ENCODE measurements at regions not wholly inside any gene's neighbourhood (a gene's known extent, or its start where the extent isn't known, plus 50 kb on each side); places are given as distances from the start of the nearest gene placed in this dataset.
A peak's percentile ranks its signal among the peaks of the same experiment; 100 is the strongest.
"Not testable (repeated sequence)": the region's sequence is repeated elsewhere in the genome, so short reads cannot be mapped to it uniquely, and the experiment has no call there.

DNA sequence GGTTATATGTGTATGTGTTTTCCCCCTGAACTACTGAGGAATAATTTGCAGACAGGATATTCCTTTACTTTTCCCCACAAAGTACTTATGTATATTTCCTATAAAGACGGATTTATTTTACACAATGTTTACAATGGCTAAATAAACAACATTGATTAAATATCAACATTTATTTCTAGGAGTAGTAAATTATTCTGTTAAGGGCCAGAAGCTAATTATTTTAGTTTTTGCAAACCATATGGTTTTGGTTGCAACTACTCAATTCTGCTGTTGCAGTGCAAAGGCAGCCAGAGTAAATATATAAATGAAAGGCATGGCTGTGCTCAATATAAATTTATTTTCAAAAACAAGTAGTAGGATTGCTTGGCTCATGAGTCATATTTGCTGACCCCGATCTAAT, 907.1 kb upstream of the MBL2 start:
- no peak for DNase-seq (ENCODE audit: low read depth, low spot score)
- in situ Hi-C loops (cut with HindIII; ENCODE audit: low pct_unique_long_range_greater_than_20kb, low sequenced_read_pairs) = no loop called here

DNA sequence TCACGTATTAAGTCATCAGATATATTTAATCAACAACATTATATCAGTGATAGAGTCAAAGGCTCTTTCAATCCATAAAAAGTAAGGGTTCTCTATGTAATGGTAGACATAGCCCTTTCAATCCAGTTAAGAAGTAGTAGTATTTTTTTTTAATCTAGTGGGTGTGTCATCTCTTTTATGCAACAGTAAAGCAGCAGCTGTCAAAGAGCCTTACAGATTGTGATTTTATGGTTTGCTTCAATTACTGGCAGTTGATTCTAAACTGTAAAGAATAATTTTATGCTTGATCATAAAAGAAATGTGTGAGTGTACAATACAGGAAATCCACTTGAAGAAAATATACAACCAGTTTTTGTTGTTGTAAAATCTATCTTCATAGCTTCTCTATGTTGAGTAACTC, 902.6 kb upstream of the MBL2 start:
- in situ Hi-C loops (cut with HindIII; ENCODE audit: low pct_unique_long_range_greater_than_20kb, low sequenced_read_pairs) = no loop called here
- DNase-seq (ENCODE audit: low read depth, low spot score) = no peak

DNA sequence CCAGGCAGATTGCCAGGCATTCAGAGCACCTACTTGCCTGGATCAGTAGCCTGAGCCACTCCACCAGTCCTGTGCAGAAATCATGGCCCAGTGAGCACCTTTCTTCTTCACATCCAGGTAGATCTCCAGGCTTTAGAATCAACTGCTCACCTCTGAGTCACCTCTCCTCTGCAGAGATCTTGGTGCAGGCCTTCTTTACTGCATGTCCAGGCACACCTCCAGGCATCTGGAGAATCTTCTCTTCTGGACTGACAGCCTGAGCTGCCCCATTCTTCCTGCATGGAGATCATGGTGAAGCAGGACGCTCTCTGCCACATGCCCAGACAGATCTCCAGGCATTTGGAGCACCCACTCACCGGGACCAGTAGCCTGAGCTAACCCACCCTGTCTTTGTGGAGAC, 894.5 kb upstream of the MBL2 start:
- in situ Hi-C loops (cut with HindIII; ENCODE audit: low pct_unique_long_range_greater_than_20kb, low sequenced_read_pairs) = no loop called here
- no peak for DNase-seq (ENCODE audit: low read depth, low spot score)

DNA sequence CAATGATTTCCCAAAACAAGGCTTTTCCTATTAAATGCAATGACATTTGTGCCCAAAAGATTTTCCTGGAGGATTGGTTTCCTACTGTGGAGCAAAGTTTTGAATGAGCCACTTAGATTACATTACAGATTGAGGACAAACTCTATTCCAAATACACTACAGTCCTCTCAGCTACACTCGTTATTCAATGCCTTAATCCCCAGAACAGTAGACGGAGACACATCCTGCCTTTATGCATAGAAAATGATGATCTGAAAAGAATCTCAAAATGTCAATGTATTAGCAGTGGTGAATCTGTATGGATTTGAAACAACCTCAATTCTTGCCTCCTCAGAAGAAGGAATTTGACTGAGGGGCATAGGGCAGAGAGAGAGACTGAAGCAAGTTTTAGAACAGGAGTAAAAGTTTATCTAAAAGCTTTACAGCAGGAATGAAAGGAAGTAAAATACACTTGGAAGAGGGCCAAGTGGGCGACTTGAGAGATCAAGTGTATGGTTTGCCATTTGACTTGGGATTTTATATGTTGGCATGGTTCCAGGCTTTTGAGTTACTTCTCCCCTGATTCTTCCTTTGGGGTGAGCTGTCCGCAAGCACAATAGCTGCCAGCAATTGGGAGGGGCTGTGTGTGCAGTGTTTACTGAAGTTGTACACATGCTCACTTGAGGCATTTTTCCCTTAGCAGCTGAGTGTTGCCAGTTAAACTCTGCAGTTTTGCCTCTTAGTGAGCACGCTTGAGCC, 891.9 kb upstream of the MBL2 start:
- in situ Hi-C loops (cut with HindIII; ENCODE audit: low pct_unique_long_range_greater_than_20kb, low sequenced_read_pairs) = no loop called here
- no peak for DNase-seq (ENCODE audit: low read depth, low spot score)

DNA sequence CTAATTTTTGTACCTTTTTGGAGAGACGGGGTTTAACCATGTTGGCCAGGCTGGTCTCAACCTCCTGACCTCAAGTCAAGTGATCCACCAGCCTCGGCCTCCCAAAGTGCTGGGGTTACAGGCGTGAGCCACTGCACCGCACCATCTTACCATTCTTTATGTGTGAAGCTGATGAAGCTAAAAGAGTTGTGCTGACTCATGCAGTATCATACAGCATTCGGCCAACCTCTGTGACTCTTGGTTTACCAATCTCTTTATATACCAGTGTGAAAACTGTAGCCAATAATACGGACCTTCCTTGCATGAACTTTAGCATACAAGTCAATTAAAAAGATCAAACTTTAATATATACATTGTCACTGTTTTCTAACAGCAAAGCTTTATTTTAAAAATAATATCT, 878.2 kb upstream of the MBL2 start:
- DNase-seq (ENCODE audit: low read depth, low spot score) = no peak
- in situ Hi-C loops (cut with HindIII; ENCODE audit: low pct_unique_long_range_greater_than_20kb, low sequenced_read_pairs) = no loop called here

DNA sequence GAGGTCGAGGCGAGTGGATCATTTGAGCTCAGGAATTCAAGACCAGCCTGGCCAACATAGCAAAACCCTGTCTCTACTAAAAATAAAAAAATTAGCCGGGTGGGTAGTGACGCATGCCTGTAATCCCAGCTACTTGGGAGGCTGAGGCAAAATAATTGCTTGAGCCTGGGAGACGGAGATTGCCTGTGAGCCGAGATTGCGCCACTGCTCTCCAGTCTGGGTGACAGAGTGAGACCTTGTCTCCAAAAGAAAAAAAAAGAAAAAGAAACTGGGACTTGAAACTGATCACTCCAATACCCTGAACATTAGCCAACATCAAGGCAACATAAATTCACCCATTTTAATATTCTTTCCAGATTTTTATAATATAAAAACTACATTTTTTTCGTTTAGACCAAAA, 874.6 kb upstream of the MBL2 start:
- in situ Hi-C loops (cut with HindIII; ENCODE audit: low pct_unique_long_range_greater_than_20kb, low sequenced_read_pairs); DNase-seq (ENCODE audit: low read depth, low spot score): not testable (repeated sequence)

DNA sequence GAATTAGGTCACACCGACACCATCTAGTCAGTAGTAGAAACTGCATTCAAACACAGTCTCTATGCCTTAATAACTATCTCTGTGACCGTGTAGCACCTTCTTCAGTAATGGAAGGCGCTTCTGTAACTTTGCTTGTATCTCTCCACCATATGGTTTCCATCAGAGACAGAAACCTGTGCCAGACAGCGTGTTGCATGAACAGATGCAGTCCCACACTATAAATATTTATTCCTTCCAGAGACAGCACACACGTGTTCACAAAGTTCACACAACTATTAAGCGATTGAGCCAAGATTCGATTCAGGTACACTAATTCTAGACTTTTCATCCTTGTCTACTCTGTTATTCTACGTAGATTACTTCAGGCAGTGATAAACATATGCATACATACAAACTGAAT, 873.9 kb upstream of the MBL2 start:
- DNase-seq (ENCODE audit: low read depth, low spot score) = no peak
- in situ Hi-C loops (cut with HindIII; ENCODE audit: low pct_unique_long_range_greater_than_20kb, low sequenced_read_pairs) = no loop called here

DNA sequence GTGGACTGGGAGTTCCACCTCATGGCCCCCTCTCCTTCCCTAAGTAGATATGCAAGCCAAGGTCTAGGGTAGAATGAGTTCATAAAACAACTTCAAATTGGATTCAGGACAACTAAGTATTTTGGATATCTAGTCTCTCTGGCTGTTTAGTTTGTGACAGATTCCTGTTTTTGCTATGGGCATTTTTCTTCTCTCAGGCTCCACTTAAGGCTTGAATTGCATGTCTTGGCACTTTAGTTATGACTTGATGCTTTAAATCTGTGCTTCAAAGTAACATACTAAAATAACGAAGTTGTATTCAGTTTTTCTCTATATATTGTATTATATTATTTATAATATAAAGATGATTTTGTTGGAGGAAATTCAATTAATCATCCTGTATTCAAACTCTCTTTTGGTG, 873.4 kb upstream of the MBL2 start:
- DNase-seq (ENCODE audit: low read depth, low spot score) = no peak
- in situ Hi-C loops (cut with HindIII; ENCODE audit: low pct_unique_long_range_greater_than_20kb, low sequenced_read_pairs) = no loop called here

DNA sequence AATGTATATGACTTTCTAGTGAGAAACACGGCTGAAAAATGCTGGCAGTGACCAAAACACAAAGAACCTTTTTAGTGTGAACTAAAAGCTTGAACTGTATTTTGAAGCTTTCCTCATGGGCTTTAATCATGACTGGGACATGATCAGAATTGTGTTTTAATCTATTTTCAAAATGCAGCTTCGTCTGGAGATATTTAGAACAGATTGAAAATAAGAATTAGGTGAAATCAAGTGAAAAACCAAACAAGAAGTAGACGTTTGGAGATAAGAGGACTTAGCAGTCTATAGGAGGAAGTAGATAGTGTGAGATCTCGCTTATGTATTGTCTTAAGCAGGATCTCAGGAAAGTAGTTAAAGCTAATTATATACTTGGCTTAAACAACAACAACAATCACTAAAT, 865.4 kb upstream of the MBL2 start:
- in situ Hi-C loops (cut with HindIII; ENCODE audit: low pct_unique_long_range_greater_than_20kb, low sequenced_read_pairs) = no loop called here
- DNase-seq (ENCODE audit: low read depth, low spot score) = no peak

DNA sequence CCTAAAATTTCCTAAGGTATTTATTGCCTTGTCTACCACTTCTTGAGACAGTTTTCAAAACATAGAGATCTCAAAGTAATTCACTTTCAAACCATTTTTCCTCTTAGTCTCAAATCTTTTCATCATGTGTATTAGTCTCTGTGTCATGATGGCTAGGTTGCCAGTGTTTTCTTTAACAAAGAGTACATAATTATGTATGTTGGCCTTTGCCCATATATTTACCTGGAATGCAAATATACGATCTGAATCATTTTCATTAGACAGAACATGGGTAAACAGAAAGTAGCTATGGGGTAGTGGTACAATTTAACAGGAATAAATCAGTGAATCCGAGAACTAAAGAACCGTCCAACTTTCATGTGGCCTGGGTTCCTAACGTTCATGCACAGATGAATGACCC, 852.1 kb upstream of the MBL2 start:
- in situ Hi-C loops (cut with HindIII; ENCODE audit: low pct_unique_long_range_greater_than_20kb, low sequenced_read_pairs) = loop anchor here (25.0 kb wide), 1 partner anchor 213 kb away; no protein-coding TSS in a partner anchor

DNA sequence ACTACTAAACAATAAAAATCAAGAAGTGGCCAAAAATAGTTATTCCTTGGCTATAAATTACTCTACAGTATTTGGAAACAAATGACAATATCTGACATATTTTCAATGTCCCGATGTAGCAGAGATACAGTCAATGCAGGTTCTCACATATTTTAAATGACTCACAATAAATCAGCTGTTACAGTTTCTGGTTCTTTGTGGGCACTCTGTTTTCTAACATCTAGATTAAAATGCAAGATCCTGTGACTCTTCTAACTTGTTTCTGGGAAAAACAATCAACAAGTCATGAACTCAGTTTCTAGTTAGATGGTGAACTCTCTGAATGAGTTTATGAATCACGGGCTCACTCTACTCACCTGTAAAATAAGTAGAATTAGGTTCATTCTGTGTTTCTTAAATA, 849.6 kb upstream of the MBL2 start:
- in situ Hi-C loops (cut with HindIII; ENCODE audit: low pct_unique_long_range_greater_than_20kb, low sequenced_read_pairs) = loop anchor here (25.0 kb wide), 1 partner anchor 215 kb away; no protein-coding TSS in a partner anchor

More for the DNA sequence above, 852.1 kb upstream of the MBL2 start:
- no peak for DNase-seq (ENCODE audit: low read depth, low spot score)

DNA sequence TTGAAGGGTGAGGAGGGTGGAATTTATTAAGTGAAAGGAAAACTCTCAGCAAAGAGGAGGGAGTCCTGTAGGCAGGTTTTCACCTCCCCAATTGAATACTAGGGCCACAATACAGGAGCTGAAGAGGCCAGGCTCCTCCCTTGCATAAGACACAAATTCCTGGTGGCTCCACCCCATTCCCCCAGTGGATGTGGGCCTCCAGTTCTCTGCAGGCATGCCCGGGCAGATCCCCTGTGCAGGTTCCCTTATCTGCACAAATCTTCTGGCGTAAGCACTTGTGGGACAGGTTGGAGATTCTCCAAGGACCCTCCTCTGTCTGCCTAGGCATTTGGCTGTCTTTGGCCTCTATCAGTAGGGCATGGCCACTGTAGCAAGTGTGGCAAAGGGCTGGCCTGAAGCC, 847.1 kb upstream of the MBL2 start:
- no peak for DNase-seq (ENCODE audit: low read depth, low spot score)
- in situ Hi-C loops (cut with HindIII; ENCODE audit: low pct_unique_long_range_greater_than_20kb, low sequenced_read_pairs) = loop anchor here (25.0 kb wide), 1 partner anchor 218 kb away; no protein-coding TSS in a partner anchor

More for the DNA sequence above, 849.6 kb upstream of the MBL2 start:
- DNase-seq (ENCODE audit: low read depth, low spot score) = no peak

DNA sequence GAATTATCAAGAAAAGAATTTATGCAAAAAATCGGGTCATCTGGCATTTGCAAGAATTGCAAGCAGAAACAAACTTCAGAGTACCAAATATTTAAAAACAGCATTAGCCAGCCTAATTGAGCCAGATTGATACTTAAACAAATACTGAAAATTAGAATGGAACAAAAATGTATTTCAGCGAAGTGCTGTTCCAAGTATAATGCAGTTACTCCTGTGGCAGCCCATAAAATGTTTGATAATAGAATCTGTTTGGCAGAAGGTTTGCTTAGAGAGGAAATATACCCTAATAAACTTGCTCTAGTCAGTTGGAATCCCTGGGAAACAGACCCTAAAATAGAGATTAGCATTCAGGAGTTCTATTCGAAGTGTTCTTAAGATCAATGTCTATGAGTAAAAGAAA, 835.1 kb upstream of the MBL2 start:
- in situ Hi-C loops (cut with HindIII; ENCODE audit: low pct_unique_long_range_greater_than_20kb, low sequenced_read_pairs) = loop anchor here (25.0 kb wide), 1 partner anchor 230 kb away; no protein-coding TSS in a partner anchor
- DNase-seq (ENCODE audit: low read depth, low spot score) = no peak

DNA sequence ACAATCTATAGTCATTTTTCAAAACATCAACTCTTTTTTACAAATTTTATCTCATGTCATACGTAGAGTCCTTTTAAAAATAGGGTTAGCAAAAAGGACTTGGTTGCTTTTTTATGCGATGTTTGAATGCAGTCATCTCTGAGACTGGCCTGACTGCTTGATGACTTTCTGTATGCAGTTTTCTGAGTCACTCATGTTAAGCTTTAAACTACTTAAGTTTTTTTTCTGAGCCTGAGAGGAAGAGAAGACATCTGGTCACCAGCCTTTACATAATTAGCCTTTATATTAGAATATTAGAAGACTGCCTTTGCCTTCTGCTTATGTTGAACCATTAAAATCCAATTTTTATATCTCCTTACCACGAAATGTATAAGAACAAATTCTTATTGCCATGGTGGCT, 834.4 kb upstream of the MBL2 start:
- in situ Hi-C loops (cut with HindIII; ENCODE audit: low pct_unique_long_range_greater_than_20kb, low sequenced_read_pairs) = loop anchor here (25.0 kb wide), 1 partner anchor 230 kb away; no protein-coding TSS in a partner anchor
- no peak for DNase-seq (ENCODE audit: low read depth, low spot score)

DNA sequence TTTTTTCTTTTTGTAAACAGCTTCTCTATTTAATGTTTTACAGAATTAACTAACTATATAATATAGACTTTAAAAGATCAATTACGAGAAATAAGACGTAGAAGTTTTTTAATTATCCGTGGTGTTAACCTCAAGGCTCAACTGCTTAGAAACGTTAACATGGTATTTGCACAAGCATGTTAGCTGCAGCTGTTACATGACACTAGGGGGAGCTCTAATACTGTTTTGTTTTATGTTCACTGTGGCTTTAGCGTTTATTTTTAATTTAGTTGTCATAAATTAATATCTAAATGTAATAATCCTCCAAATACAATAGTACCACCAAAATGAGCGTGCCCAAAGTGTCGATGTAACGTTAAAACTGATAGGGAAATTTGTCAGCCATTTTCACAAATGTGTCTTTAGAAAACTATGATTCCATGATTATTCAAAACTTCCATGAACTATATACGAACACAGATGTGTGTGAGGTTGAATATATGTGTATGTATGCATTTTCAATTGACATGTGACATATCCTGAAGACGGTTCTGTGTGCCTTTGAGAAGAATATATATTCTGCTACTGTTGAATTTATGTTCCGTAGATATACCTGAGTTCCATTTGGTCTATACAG, 828.8 kb upstream of the MBL2 start:
- in situ Hi-C loops (cut with HindIII; ENCODE audit: low pct_unique_long_range_greater_than_20kb, low sequenced_read_pairs) = loop anchor here (25.0 kb wide), 1 partner anchor 236 kb away; no protein-coding TSS in a partner anchor
- peak; percentile 44 for DNase-seq (ENCODE audit: low read depth, low spot score)

DNA sequence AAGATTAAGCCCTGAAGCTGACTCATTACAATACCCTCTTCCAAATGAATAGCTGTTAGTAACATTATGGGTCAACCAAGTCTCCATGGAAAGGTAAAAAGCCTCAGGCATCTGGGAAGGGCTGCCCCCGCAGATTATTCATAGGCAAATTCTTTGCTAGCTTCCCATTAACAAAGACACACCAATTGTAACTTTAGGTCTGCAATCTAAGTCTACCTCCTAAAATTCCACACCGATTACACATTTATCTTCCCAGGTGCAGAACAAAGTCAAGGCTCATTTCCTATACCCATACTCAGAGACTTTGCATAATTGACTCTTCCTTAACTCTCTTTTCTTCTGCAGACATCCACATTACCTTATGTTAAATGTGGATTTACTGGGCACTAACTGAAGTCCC, 826.3 kb upstream of the MBL2 start:
- in situ Hi-C loops (cut with HindIII; ENCODE audit: low pct_unique_long_range_greater_than_20kb, low sequenced_read_pairs) = no loop called here
- DNase-seq (ENCODE audit: low read depth, low spot score) = no peak

DNA sequence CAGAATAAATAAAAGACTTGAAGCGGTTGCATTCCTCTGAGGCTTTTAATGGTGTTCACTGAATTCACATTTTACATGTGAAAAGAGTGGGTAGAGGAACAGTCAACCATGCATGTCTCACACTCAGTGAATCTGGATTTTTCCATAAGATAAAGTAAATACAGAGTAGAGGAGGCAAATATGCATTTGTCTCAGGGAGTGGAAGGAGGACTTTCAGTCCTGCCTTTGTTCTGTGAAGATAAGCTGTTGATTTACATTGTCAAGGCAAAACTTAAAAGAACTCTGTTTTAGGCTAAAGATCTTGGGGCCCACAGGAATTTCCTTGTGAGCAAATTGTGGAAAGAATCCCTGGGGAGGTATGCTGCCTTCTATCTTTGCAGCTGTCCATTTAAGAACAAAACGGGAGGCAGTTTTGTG, 825.3 kb upstream of the MBL2 start:
- no peak for DNase-seq (ENCODE audit: low read depth, low spot score)
- in situ Hi-C loops (cut with HindIII; ENCODE audit: low pct_unique_long_range_greater_than_20kb, low sequenced_read_pairs) = no loop called here

DNA sequence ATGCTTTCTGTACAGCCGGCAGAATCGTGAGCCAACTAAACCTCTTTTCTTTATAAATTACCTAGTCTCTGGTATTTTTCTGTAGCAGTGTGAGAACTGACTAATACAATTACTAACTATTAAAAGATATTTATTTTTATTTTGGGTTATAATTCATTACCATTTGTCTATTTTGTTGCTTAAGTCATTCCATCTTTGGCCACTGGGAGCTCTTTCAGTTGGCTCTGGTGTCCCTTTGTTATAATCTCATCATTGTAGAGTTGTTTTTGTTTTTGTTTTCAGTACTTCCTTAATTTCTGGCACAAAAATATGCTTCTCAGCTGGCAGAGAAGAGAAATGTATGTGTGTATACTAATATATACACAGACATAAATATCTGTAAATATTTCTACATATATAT, 807.9 kb upstream of the MBL2 start:
- DNase-seq (ENCODE audit: low read depth, low spot score) = no peak
- in situ Hi-C loops (cut with HindIII; ENCODE audit: low pct_unique_long_range_greater_than_20kb, low sequenced_read_pairs) = no loop called here

DNA sequence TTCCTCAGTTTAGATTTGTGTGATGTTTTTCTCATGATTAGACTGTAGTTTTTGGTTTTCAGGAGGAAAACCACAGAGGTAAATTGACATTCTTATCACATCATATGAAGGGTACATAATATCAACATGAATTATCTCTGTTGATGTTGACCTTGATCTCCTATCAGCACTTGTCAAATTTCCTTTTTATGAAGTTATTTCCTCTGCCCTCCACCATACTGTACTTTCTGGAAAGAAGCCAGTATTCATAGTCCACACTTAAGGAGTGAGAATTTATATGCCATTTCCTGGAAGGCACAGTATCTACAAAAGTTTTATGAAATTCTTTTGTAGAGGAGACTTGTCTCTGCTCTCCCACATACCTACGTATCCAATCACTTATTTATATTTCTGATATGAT, 807.2 kb upstream of the MBL2 start:
- no peak for DNase-seq (ENCODE audit: low read depth, low spot score)
- in situ Hi-C loops (cut with HindIII; ENCODE audit: low pct_unique_long_range_greater_than_20kb, low sequenced_read_pairs) = no loop called here

Data from SK-MEL-5 (cell line).